ENCODE measurements at regions not wholly inside any gene's neighbourhood (a gene's known extent, or its start where the extent isn't known, plus 50 kb on each side); places are given as distances from the start of the nearest gene placed in this dataset.

GRCh38 chr2:120785228-120785966, 49.7 kb downstream of the GLI2 start:
- no peak for DNase-seq

GRCh38 chr2:120786038-120786960, 50.6 kb downstream of the GLI2 start:
- no peak for DNase-seq

GRCh38 chr2:120787111-120787821, 51.6 kb downstream of the GLI2 start:
- DNase-seq, result no peak

GRCh38 chr2:120787822-120788700, 52.4 kb downstream of the GLI2 start:
- no peak for DNase-seq

- DNase-seq, result no peak
Observed at GRCh38 chr2:120791243-120791961, 55.7 kb downstream of the GLI2 start.

- peak; percentile 36 for DNase-seq
Observed at GRCh38 chr2:120791962-120792297, 56.3 kb downstream of the GLI2 start.

- DNase-seq, result peak; percentile 31
Observed at GRCh38 chr2:120793682-120794403, 58.2 kb downstream of the GLI2 start.

GRCh38 chr2:120794716-120795115, 59.0 kb downstream of the GLI2 start:
- DNase-seq, result peak; percentile 78

GRCh38 chr2:120796094-120796493, 60.4 kb downstream of the GLI2 start:
- no peak for DNase-seq

- DNase-seq, result peak; percentile 40
Observed at GRCh38 chr2:120797421-120798221, 62.0 kb downstream of the GLI2 start.

- peak; percentile 68 for DNase-seq
Observed at GRCh38 chr2:120798567-120799247, 63.0 kb downstream of the GLI2 start.

GRCh38 chr2:120802158-120802557, 66.5 kb downstream of the GLI2 start:
- DNase-seq, result no peak

GRCh38 chr2:120802867-120803484, 67.3 kb downstream of the GLI2 start:
- DNase-seq, result no peak

- DNase-seq, result no peak
Observed at GRCh38 chr2:120803764-120804335, 68.2 kb downstream of the GLI2 start.

- DNase-seq, result no peak
Observed at GRCh38 chr2:120804459-120804858, 68.8 kb downstream of the GLI2 start.

GRCh38 chr2:120805011-120805410, 69.3 kb downstream of the GLI2 start:
- DNase-seq, result no peak

- no peak for DNase-seq
Observed at GRCh38 chr2:120805602-120806001, 69.9 kb downstream of the GLI2 start.

GRCh38 chr2:120807751-120808150, 72.1 kb downstream of the GLI2 start:
- DNase-seq, result no peak

GRCh38 chr2:120809151-120809550, 73.5 kb downstream of the GLI2 start:
- DNase-seq, result peak; percentile 82
